CD4-positive, alpha-beta memory T cell (primary cell): ENCODE measurements at regions not wholly inside any gene's neighbourhood (a gene's known extent, or its start where the extent isn't known, plus 50 kb on each side); places are given as distances from the start of the nearest gene placed in this dataset.

ENCODE experiments used
- CTCF ChIA-PET: fragments of 350-600 bp; sonication (Branson Sonifier 250); formaldehyde crosslinking; loops from one replicate; lab custom pipeline; 2021; ENCODE audit warnings: inconsistent platforms; ENCODE audit not compliant: partially characterized antibody; lab: Charles Lee
- POLR2A ChIA-PET: fragments of 350-600 bp; sonication (Branson Sonifier 250); formaldehyde crosslinking; loops from one replicate; lab custom pipeline; 2021; ENCODE audit not compliant: partially characterized antibody; lab: Charles Lee
- DNase-seq, 5 donors: peaks; one replicate each; pipeline versions ENCODE4 v3.0.0 to v3.0.0-alpha.2; 2020 to 2022; ENCODE audit warnings: mixed read lengths in 1 of 5
- H3K27ac ChIP-seq: one replicate; pipeline ENCODE4 v1.7.0; 2013; ENCODE audit warnings: low read depth, low read length
- H3K27me3 ChIP-seq: 2 replicates; pipeline ENCODE4 v1.7.0; 2013; ENCODE audit warnings: mild to moderate bottlenecking, low read length, moderate library complexity; ENCODE audit not compliant: insufficient read depth
- H3K36me3 ChIP-seq: 2 replicates; pipeline ENCODE4 v1.7.0; 2013; ENCODE audit warnings: mild to moderate bottlenecking, low read length, moderate library complexity; ENCODE audit not compliant: insufficient read depth
- H3K4me1 ChIP-seq: 2 replicates; pipeline ENCODE4 v1.7.0; 2013; ENCODE audit warnings: mild to moderate bottlenecking, low read length, moderate library complexity; ENCODE audit not compliant: insufficient read depth
- H3K4me3 ChIP-seq, 2 donors: one replicate each; pipeline ENCODE4 v1.7.0; 2013; ENCODE audit warnings: low read length in 2 of 2, mild to moderate bottlenecking in 1 of 2
- H3K9me3 ChIP-seq, 2 donors: one replicate each; pipeline ENCODE4 v1.7.0; 2013; ENCODE audit warnings: low read length in 2 of 2, control low read depth in 1 of 2; ENCODE audit not compliant: control insufficient read depth in 1 of 2
- H3K27ac Mint-ChIP-seq, 7 donors: one replicate each; pipeline ENCODE4 v1.8.0; 2020 to 2021; ENCODE audit warnings: mixed read lengths in 7 of 7, mild to moderate bottlenecking in 6 of 7, inconsistent platforms in 3 of 7, moderate library complexity in 3 of 7
- H3K27me3 Mint-ChIP-seq, 2 donors: one replicate each; pipeline ENCODE4 v1.8.0; 2020 to 2021; ENCODE audit warnings: mixed read lengths in 2 of 2
- H3K36me3 Mint-ChIP-seq, 2 donors: one replicate each; pipeline ENCODE4 v1.8.0; 2020 to 2021; ENCODE audit warnings: mixed read lengths in 2 of 2, inconsistent platforms in 1 of 2, mild to moderate bottlenecking in 1 of 2
- H3K4me1 Mint-ChIP-seq, 4 donors: one replicate each; pipeline ENCODE4 v1.8.0; 2020 to 2021; ENCODE audit warnings: mixed read lengths in 4 of 4, mild to moderate bottlenecking in 1 of 4
- H3K4me3 Mint-ChIP-seq, 8 donors: one replicate each; pipeline ENCODE4 v1.8.0; 2020 to 2021; ENCODE audit warnings: mixed read lengths in 8 of 8, mild to moderate bottlenecking in 7 of 8, moderate library complexity in 6 of 8, inconsistent platforms in 3 of 8
- H3K9me3 Mint-ChIP-seq, 8 donors: one replicate each; pipeline ENCODE4 v1.8.0; 2020 to 2021; ENCODE audit warnings: mixed read lengths in 8 of 8, mild to moderate bottlenecking in 5 of 8, inconsistent platforms in 3 of 8, moderate library complexity in 1 of 8
- intact Hi-C: fragments of 100-400 bp; cut with micrococcal nuclease; formaldehyde crosslinking; loops from one replicate; pipeline ENCODE4 v1.15.1; 2023

GRCh38 chr6:149153100-149153499, 164.4 kb upstream of the TAB2 start:
- H3K27ac Mint-ChIP-seq = peak overlapping the region; percentile 77 to 97 (median 93)
- H3K4me3 Mint-ChIP-seq = peak overlapping the region in 7 of 8 donors; percentile 63 to 90 (median 71)
- Histone ChIP-seq H3K4me3 (no peak overlapping the region), H3K9me3 (no peaks in the 10 kb centered on the region), H3K27me3 (no peaks in the 10 kb centered on the region), H3K36me3 (no peaks in the 10 kb centered on the region), H3K4me1 (peaks cover 67% of the 10 kb centered on the region), H3K27ac (no peak overlapping the region)
- H3K9me3 Mint-ChIP-seq = peaks cover 0 to 15% (median 3%) of the 10 kb centered on the region in 8 donors
- ChIA-PET CTCF (interaction anchor here (1.0 to 2.0 kb wide), 5 partner anchors 11 to 37 kb away, joined by 3 to 7 read pairs (median 4); no protein-coding TSS in a partner anchor), POLR2A (interaction anchor here (1.0 to 3.5 kb wide), 8 partner anchors 9 to 164 kb away, joined by 3 to 20 read pairs (median 9); partner anchors contain the start of gene TAB2)
- intact Hi-C loops = no loop called here
- DNase-seq = no peak
- H3K36me3 Mint-ChIP-seq = peaks cover 30 to 33% of the 10 kb centered on the region in 2 donors
- H3K27me3 Mint-ChIP-seq = no peaks in the 10 kb centered on the region
- H3K4me1 Mint-ChIP-seq = peaks cover 47 to 77% (median 62%) of the 10 kb centered on the region in 4 donors

DNA sequence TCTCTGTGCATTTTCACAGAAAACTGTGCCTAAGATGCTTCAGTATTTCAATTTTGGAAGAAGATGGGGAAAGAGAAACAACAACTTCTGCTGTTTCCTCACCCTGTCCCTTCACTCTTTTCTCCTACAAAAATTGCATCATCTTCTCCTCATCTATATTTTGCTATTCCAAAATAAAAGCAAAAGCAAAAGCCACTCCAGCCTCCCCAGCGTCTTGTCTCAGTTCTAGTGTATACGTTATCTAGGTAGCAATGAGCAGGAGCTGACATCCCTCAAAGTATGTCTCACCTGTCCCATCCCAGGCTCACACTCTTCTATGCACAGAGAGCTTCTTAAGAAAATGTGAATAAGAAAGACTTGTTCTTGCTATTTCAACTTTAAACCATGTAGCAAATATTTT, 163.8 kb upstream of the TAB2 start:
- H3K27ac Mint-ChIP-seq = peak overlapping the region; percentile 31 to 97 (median 93)
- H3K36me3 Mint-ChIP-seq = peaks cover 34 to 36% of the 10 kb centered on the region in 2 donors
- H3K27ac ChIP-seq = no peak overlapping the region

GRCh38 chr6:149154261-149154821, 163.2 kb upstream of the TAB2 start:
- Histone ChIP-seq H3K9me3 (no peaks in the 10 kb centered on the region), H3K36me3 (no peaks in the 10 kb centered on the region), H3K27ac (peak overlapping the region; percentile 24), H3K4me3 (no peak overlapping the region), H3K4me1 (peaks cover 54% of the 10 kb centered on the region), H3K27me3 (no peaks in the 10 kb centered on the region)
- intact Hi-C loops = no loop called here
- ChIA-PET POLR2A (interaction anchor here (0.8 to 3.5 kb wide), 12 partner anchors 9 to 163 kb away, joined by 3 to 20 read pairs (median 7); partner anchors contain the start of gene TAB2), CTCF (interaction anchor here (0.9 to 2.0 kb wide), 5 partner anchors 10 to 74 kb away, joined by 3 to 7 read pairs (median 4); no protein-coding TSS in a partner anchor)
- H3K4me1 Mint-ChIP-seq = peaks cover 35 to 71% (median 54%) of the 10 kb centered on the region in 4 donors
- peak overlapping the region in 6 of 8 donors; percentile 35 to 90 (median 71) for H3K4me3 Mint-ChIP-seq
- H3K27ac Mint-ChIP-seq = peak overlapping the region; percentile 83 to 97 (median 93)
- H3K36me3 Mint-ChIP-seq = peaks cover 30 to 35% of the 10 kb centered on the region in 2 donors
- peak in 2 of 5 donors; percentile 22 to 32 for DNase-seq
- H3K9me3 Mint-ChIP-seq = peaks cover 0 to 12% (median 3%) of the 10 kb centered on the region in 8 donors
- no peaks in the 10 kb centered on the region for H3K27me3 Mint-ChIP-seq

More for the DNA sequence above, 163.8 kb upstream of the TAB2 start:
- Mint-ChIP-seq H3K4me3 (peak overlapping the region in 7 of 8 donors; percentile 63 to 90 (median 71)), H3K27me3 (no peaks in the 10 kb centered on the region), H3K9me3 (peaks cover 0 to 15% (median 3%) of the 10 kb centered on the region in 8 donors), H3K4me1 (peaks cover 41 to 73% (median 58%) of the 10 kb centered on the region in 4 donors)
- Histone ChIP-seq H3K27me3 (no peaks in the 10 kb centered on the region), H3K4me3 (no peak overlapping the region), H3K4me1 (peaks cover 61% of the 10 kb centered on the region), H3K9me3 (no peaks in the 10 kb centered on the region), H3K36me3 (no peaks in the 10 kb centered on the region)
- ChIA-PET CTCF (interaction anchor here (0.9 to 2.0 kb wide), 5 partner anchors 10 to 73 kb away, joined by 3 to 7 read pairs (median 4); no protein-coding TSS in a partner anchor), POLR2A (interaction anchor here (0.8 to 3.5 kb wide), 11 partner anchors 9 to 164 kb away, joined by 3 to 20 read pairs (median 9); partner anchors contain the start of gene TAB2)
- no peak for DNase-seq
- intact Hi-C loops = no loop called here

- H3K36me3 Mint-ChIP-seq = peaks cover 18 to 20% of the 10 kb centered on the region in 2 donors
- POLR2A ChIA-PET = interaction anchor here (0.6 kb wide), 1 partner anchor 17 kb away, joined by 3 read pairs; no protein-coding TSS in a partner anchor
- H3K27ac ChIP-seq = no peak overlapping the region
- H3K4me1 ChIP-seq = peaks cover 29% of the 10 kb centered on the region
- intact Hi-C loops = no loop called here
- H3K9me3 Mint-ChIP-seq = peaks cover 0 to 4% (median 1%) of the 10 kb centered on the region in 8 donors
- H3K36me3 ChIP-seq = no peaks in the 10 kb centered on the region
- no peak overlapping the region for H3K4me3 ChIP-seq
- CTCF ChIA-PET = no interaction called here
- DNase-seq = no peak
- H3K4me1 Mint-ChIP-seq = peaks cover 23 to 45% (median 35%) of the 10 kb centered on the region in 4 donors
- H3K9me3 ChIP-seq = no peaks in the 10 kb centered on the region
- no peaks in the 10 kb centered on the region for H3K27me3 ChIP-seq
- no peak overlapping the region for H3K4me3 Mint-ChIP-seq
- peak overlapping the region in 1 of 7 donors; percentile 53 for H3K27ac Mint-ChIP-seq
- no peaks in the 10 kb centered on the region for H3K27me3 Mint-ChIP-seq
These were observed 160.4 kb upstream of the TAB2 start for GRCh38 chr6:149157126-149157525.

DNA sequence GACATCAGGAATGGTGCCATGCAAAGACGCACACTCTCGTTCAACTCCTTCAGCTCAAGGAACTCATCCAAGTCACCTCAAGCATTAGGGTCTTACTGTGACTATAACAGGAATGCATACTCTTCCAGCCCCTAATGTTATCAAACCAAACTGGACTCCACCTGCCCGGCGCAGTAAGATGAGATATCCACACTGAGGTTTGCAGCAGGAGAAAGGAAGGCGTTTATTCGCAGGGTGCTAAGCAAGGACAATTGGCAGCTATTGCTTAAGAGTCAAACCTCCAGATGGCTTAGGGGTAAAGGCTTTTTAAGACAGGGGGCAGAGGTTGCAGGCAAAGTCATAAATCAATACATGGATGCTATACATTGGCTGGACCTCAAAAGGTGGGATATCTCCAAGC, 159.4 kb upstream of the TAB2 start:
- peaks cover 19% of the 10 kb centered on the region for H3K4me1 ChIP-seq
- H3K4me3 ChIP-seq = no peak overlapping the region
- Mint-ChIP-seq H3K4me1 (peaks cover 18 to 36% (median 28%) of the 10 kb centered on the region in 4 donors), H3K27me3 (no peaks in the 10 kb centered on the region), H3K9me3 (peaks cover 0 to 4% (median 1%) of the 10 kb centered on the region in 8 donors), H3K27ac (peak overlapping the region in 1 of 7 donors; percentile 2), H3K36me3 (peaks cover 15 to 18% of the 10 kb centered on the region in 2 donors), H3K4me3 (no peak overlapping the region)
- intact Hi-C loops = no loop called here
- H3K36me3 ChIP-seq = no peaks in the 10 kb centered on the region
- H3K27ac ChIP-seq = no peak overlapping the region
- H3K27me3 ChIP-seq = no peaks in the 10 kb centered on the region
- POLR2A ChIA-PET = no interaction called here
- DNase-seq = no peak
- CTCF ChIA-PET = no interaction called here
- H3K9me3 ChIP-seq = no peaks in the 10 kb centered on the region

DNA sequence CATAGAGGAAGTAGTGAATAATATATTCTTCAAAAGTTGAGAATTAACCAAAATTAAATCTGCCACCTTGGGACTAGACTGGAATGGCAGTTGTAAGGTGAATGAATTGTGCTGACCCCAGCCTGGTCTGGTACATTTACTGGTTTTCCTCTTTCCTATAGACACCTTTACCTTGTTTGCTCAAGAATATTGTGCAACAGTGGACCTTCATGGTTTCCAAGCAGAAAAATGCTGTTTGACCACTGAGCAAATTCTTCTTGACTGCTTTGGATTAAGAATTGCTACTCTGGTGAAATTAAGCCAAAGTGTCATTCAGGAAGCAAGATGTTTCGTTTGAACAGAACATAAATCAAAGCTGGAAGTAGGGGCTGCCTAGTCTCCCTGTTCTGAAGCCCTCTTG, 156.6 kb upstream of the TAB2 start:
- Histone ChIP-seq H3K9me3 (no peaks in the 10 kb centered on the region), H3K27ac (no peak overlapping the region), H3K27me3 (no peaks in the 10 kb centered on the region), H3K36me3 (no peaks in the 10 kb centered on the region), H3K4me1 (peaks cover 2% of the 10 kb centered on the region), H3K4me3 (no peak overlapping the region)
- Mint-ChIP-seq H3K4me1 (peaks cover under 1 to 14% (median 11%) of the 10 kb centered on the region in 4 donors), H3K27me3 (no peaks in the 10 kb centered on the region), H3K9me3 (peaks cover 0 to 2% (median 0%) of the 10 kb centered on the region in 8 donors), H3K36me3 (peaks cover 5 to 18% of the 10 kb centered on the region in 2 donors), H3K27ac (no peak overlapping the region), H3K4me3 (no peak overlapping the region)
- no peak for DNase-seq
- ChIA-PET CTCF (no interaction called here), POLR2A (no interaction called here)
- intact Hi-C loops = no loop called here

DNA sequence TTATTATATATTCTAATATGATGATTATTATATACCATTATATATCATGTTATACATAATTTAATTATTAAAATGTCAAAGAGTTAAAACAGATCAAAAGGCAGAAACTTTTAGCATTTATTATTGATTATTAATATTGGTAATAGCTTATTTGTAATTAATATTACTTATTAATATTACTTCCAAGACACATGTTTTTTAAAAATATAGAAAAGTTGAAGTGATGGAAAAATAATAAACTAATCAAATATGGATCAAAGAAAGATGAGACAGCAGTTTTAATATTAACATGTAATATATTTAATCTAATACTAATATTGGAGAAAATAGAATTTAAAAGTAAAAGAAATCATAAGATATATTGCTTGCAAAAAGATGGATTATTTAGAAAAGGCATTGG, 154.6 kb upstream of the TAB2 start:
- ChIA-PET CTCF (interaction anchor here (1.1 to 1.7 kb wide), 2 partner anchors 23 to 32 kb away, joined by 3 to 5 read pairs; no protein-coding TSS in a partner anchor), POLR2A (interaction anchor here (0.8 to 3.6 kb wide), 2 partner anchors 9 to 15 kb away, joined by 3 to 13 read pairs; no protein-coding TSS in a partner anchor)
- Mint-ChIP-seq H3K9me3 (peaks cover 0 to 2% (median 0%) of the 10 kb centered on the region in 8 donors), H3K4me1 (peaks cover 13 to 25% (median 21%) of the 10 kb centered on the region in 4 donors), H3K27ac (no peak overlapping the region), H3K4me3 (no peak overlapping the region), H3K27me3 (no peaks in the 10 kb centered on the region), H3K36me3 (peaks cover 5 to 12% of the 10 kb centered on the region in 2 donors)
- intact Hi-C loops = no loop called here
- Histone ChIP-seq H3K27me3 (no peaks in the 10 kb centered on the region), H3K36me3 (no peaks in the 10 kb centered on the region), H3K4me1 (peaks cover 15% of the 10 kb centered on the region), H3K27ac (no peak overlapping the region), H3K4me3 (no peak overlapping the region), H3K9me3 (no peaks in the 10 kb centered on the region)
- no peak for DNase-seq
